ENCODE measurements at regions not wholly inside any gene's neighbourhood (a gene's known extent, or its start where the extent isn't known, plus 50 kb on each side); places are given as distances from the start of the nearest gene placed in this dataset.

- no peak for TF ChIP-seq CTCF (conservative IDR thresholded peaks at IDR 0.05)
- Histone ChIP-seq H2BK20ac (ENCODE audit: low read depth, low read length, poor library complexity, severe bottlenecking) (no peak overlapping the region), H3K4me2 (ENCODE audit: insufficient read depth, insufficient read length, low read length) (no peak overlapping the region), H4K20me1 (ENCODE audit: control insufficient read depth, insufficient read depth, insufficient read length) (no peaks in the 10 kb centered on the region), H3K23me2 (ENCODE audit: insufficient read length, low read depth, low read length, poor library complexity, severe bottlenecking) (no peaks in the 10 kb centered on the region), H3K18ac (ENCODE audit: insufficient read length, low read depth, low read length) (no peak overlapping the region), H2BK15ac (ENCODE audit: low read depth, low read length) (no peak overlapping the region), H3K27me3 (ENCODE audit: insufficient read depth, low read length) (no peaks in the 10 kb centered on the region), H3K4ac (ENCODE audit: low read depth, low read length) (no peak overlapping the region), H3K9me3 (ENCODE audit: control insufficient read depth, low read depth, low read length) (no peaks in the 10 kb centered on the region), H3K4me1 (ENCODE audit: insufficient read depth, low read length) (no peaks in the 10 kb centered on the region), H3K79me1 (ENCODE audit: insufficient read depth, low read depth, low read length, poor library complexity, severe bottlenecking) (no peaks in the 10 kb centered on the region), H2AK5ac (ENCODE audit: insufficient read length, low read length) (no peak overlapping the region), H3K56ac (ENCODE audit: insufficient read length, low read depth, low read length) (no peak overlapping the region), H3K23ac (ENCODE audit: insufficient read length, low read depth, low read length) (no peak overlapping the region), H2BK5ac (ENCODE audit: insufficient read length, low read length) (no peak overlapping the region), H2BK12ac (ENCODE audit: insufficient read length, low read depth, low read length) (no peak overlapping the region), H4K5ac (ENCODE audit: insufficient read length, low read depth, low read length) (no peak overlapping the region), H3K27ac (ENCODE audit: insufficient read length, low read depth, low read length) (no peak overlapping the region), H4K91ac (ENCODE audit: insufficient read length, low read depth, low read length) (no peak overlapping the region), H3K9ac (ENCODE audit: extremely low read depth, insufficient read length, low read length) (no peak overlapping the region), H3K14ac (ENCODE audit: insufficient read depth, low read length) (no peak overlapping the region), H4K8ac (replicated peaks; ENCODE audit: insufficient read length, low read depth, low read length) (no peak overlapping the region), H2BK120ac (ENCODE audit: low read depth, low read length, poor library complexity, severe bottlenecking) (no peak overlapping the region), H2AFZ (ENCODE audit: low read length) (no peak overlapping the region), H3T11ph (ENCODE audit: low read length) (no peak overlapping the region), H3K79me2 (ENCODE audit: insufficient read depth, low read length) (no peaks in the 10 kb centered on the region)
- no peak overlapping the region for H3K27ac Mint-ChIP-seq
- peaks cover 10 to 12% of the 10 kb centered on the region in 2 experiments for H3K4me1 Mint-ChIP-seq
- no peak for DNase-seq
- no peaks in the 10 kb centered on the region; the same call in 1 of the 2 replicates for H3K27me3 Mint-ChIP-seq (ENCODE audit: low read depth)
- WGBS (ENCODE audit: extremely low coverage, insufficient read length, low lambda C conversion rate): no CpG with 5 or more reads among the region's 1 CpG
- 0 out of 5 replicates have a peak, but pooled peaks cover 0 to 3% of the 10 kb centered on the region in 2 experiments for H3K9me3 Mint-ChIP-seq
- H3K4me3 Mint-ChIP-seq: no peak overlapping the region
- peaks cover 0 to 10% (median 0%) of the 10 kb centered on the region in 3 experiments; a peak in 2 of 7 replicates for H3K36me3 Mint-ChIP-seq (ENCODE audit: insufficient read depth in 1 of 3, low read depth in 3 of 3)
These were observed 498.5 kb downstream of the INSC start for GRCh38 chr11:15613251-15613650.

All from H9 (cell line).